ENCODE measurements at regions not wholly inside any gene's neighbourhood (a gene's known extent, or its start where the extent isn't known, plus 50 kb on each side); places are given as distances from the start of the nearest gene placed in this dataset.

GRCh38 chr1:221336126-221336525 is 405.8 kb downstream of the DUSP10 start:
- TF ChIP-seq RARB (CRISPR knock-in tag; IDR thresholded peaks at IDR 0.05) (no peak), ISL1 (CRISPR knock-in tag; IDR thresholded peaks at IDR 0.05) (no peak), GLIS3 (CRISPR knock-in tag; IDR thresholded peaks at IDR 0.05) (no peak), TOX (CRISPR knock-in tag; IDR thresholded peaks at IDR 0.05; ENCODE audit: borderline replicate concordance) (no peak), OSR1 (CRISPR knock-in tag; IDR thresholded peaks at IDR 0.05) (no peak), TSHZ2 (CRISPR knock-in tag; IDR thresholded peaks at IDR 0.05) (no peak), ZFP30 (CRISPR knock-in tag; IDR thresholded peaks at IDR 0.05) (no peak), TCF4 (CRISPR knock-in tag; IDR thresholded peaks at IDR 0.05; ENCODE audit: borderline replicate concordance) (no peak), ESRRG (CRISPR knock-in tag; IDR thresholded peaks at IDR 0.05) (no peak), ZNF8 (CRISPR knock-in tag; IDR thresholded peaks at IDR 0.05) (no peak)
